ENCODE measurements at regions not wholly inside any gene's neighbourhood (a gene's known extent, or its start where the extent isn't known, plus 50 kb on each side); places are given as distances from the start of the nearest gene placed in this dataset.

DNA sequence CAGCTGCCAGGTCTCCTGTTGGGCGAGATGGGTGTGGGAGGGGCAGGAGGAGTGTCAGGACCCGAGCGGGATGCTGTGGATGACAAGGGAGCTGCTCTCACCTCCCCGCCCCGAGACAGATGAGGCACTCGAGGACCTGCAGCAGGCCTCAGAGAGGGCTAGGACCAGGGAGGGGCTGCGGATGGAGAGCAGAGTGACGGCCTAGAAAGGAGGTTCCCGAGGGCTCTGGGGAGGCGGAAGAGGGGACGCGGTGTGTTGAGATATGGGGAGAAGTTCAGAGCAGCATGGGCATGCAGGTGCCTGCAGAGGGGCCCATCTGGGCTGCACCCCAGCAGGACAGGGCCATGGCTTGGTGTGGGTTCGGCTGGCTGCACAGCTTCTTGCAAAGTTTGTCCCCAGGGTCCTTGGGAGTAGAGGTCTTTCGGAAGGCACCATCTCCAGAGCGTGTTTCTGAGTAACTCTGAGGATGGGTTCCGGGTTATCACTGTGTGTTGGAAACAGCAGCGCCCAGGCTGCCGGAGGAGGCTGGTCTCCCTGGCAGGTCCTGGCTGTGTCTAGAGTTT lies 104.6 kb downstream of the PAX1 start:
- H3K4me3 ChIP-seq (ENCODE audit: low read depth, low read length): no peak overlapping the region
- TF ChIP-seq CTCF (conservative IDR thresholded peaks at IDR 0.05; ENCODE audit: low read depth, low read length): no peak
- no peak for DNase-seq (ENCODE audit: low read depth)

- DNase-seq (ENCODE audit: low read depth): no peak
Observed at GRCh38 chr20:21808863-21809664, 103.6 kb downstream of the PAX1 start.

GRCh38 chr20:21808139-21808538 lies 102.7 kb downstream of the PAX1 start:
- DNase-seq (ENCODE audit: low read depth): no peak
- H3K4me3 ChIP-seq (ENCODE audit: low read depth, low read length): no peak overlapping the region
- TF ChIP-seq CTCF (conservative IDR thresholded peaks at IDR 0.05; ENCODE audit: low read depth, low read length): no peak

More at GRCh38 chr20:21808863-21809664, 103.6 kb downstream of the PAX1 start:
- no peak overlapping the region for H3K4me3 ChIP-seq (ENCODE audit: low read depth, low read length)
- peak; percentile 9 for TF ChIP-seq CTCF (conservative IDR thresholded peaks at IDR 0.05; ENCODE audit: low read depth, low read length)

DNA sequence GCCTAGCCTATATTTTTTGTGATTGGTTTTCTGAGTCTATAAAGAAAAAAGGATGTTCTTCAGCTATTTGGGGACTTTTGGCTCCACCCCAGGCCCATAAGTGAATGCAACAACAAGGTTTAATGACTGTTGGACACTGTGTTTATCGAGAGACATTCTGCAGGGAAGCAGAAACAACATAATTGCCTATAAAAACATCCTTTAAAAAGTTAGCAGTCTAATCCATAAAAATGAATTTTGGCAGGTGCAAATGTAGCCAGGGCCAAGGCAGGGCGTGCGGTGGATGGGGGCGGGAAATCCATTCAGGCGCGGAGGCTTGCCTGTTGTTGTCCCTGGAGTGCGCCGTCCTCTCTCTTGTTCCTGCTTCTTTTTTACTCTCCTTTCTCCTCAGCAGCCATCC lies 99.3 kb downstream of the PAX1 start:
- no peak for TF ChIP-seq CTCF (conservative IDR thresholded peaks at IDR 0.05; ENCODE audit: low read depth, low read length)
- H3K4me3 ChIP-seq (ENCODE audit: low read depth, low read length): no peak overlapping the region
- no peak for DNase-seq (ENCODE audit: low read depth)

GRCh38 chr20:21801193-21801592 lies 95.7 kb downstream of the PAX1 start:
- no peak for DNase-seq (ENCODE audit: low read depth)
- H3K4me3 ChIP-seq (ENCODE audit: low read depth, low read length): no peak overlapping the region
- no peak for TF ChIP-seq CTCF (conservative IDR thresholded peaks at IDR 0.05; ENCODE audit: low read depth, low read length)

- no peak for DNase-seq (ENCODE audit: low read depth)
- H3K4me3 ChIP-seq (ENCODE audit: low read depth, low read length): no peak overlapping the region
- TF ChIP-seq CTCF (conservative IDR thresholded peaks at IDR 0.05; ENCODE audit: low read depth, low read length): no peak
Observed at GRCh38 chr20:21798384-21798783, 92.9 kb downstream of the PAX1 start.

DNA sequence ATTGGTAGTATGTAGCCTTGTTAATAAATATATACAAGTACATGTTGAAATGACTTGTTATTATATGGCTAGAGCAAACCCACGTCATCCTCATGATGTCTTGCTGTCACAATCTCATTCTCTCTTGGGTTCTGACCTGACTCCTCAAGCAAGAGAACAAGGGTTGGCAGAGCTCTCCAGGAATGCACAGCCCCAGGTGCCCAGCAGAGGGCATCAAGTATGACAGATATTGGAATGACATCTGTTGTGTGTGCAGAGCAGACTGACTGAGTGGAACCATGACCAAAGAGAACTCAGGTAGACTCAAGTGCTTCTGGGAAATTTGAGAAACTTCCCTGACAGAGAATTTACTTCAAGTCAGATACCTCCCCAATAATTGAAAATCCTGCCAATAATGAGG lies 90.6 kb downstream of the PAX1 start:
- TF ChIP-seq CTCF (conservative IDR thresholded peaks at IDR 0.05; ENCODE audit: low read depth, low read length): no peak
- no peak overlapping the region for H3K4me3 ChIP-seq (ENCODE audit: low read depth, low read length)

More for the DNA sequence above, 90.6 kb downstream of the PAX1 start:
- DNase-seq (ENCODE audit: low read depth): no peak
